ENCODE measurements at regions not wholly inside any gene's neighbourhood (a gene's known extent, or its start where the extent isn't known, plus 50 kb on each side); places are given as distances from the start of the nearest gene placed in this dataset.

- peaks cover 7% of the 10 kb centered on the region for H3K4me1 Mint-ChIP-seq
- no peak for TF ChIP-seq CTCF (conservative IDR thresholded peaks at IDR 0.05)
- WGBS, 2 experiments (ENCODE audit: insufficient coverage in 1 of 2, insufficient read length in 1 of 2): 100% methylated on average over 1 of the region's 1 CpG; no CpG with 5 or more reads in 1 of the 2 experiments
Observed at GRCh38 chr18:51527826-51528225, 330.3 kb upstream of the MEX3C start.

GRCh38 chr18:51531501-51531900, 334.0 kb upstream of the MEX3C start:
- Mint-ChIP-seq H3K9me3 (peaks cover 6% of the 10 kb centered on the region), H3K4me3 (no peak overlapping the region), H3K27ac (no peak overlapping the region), H3K36me3 (ENCODE audit: low read depth) (no peaks in the 10 kb centered on the region), H3K27me3 (ENCODE audit: insufficient read depth) (no peaks in the 10 kb centered on the region), H3K4me1 (peaks cover 4% of the 10 kb centered on the region)
- Histone ChIP-seq H3K36me3 (ENCODE audit: control insufficient read depth, insufficient read depth, low read length) (no peaks in the 10 kb centered on the region), H3K27ac (ENCODE audit: low read depth, low read length) (no peak overlapping the region), H3K4me1 (ENCODE audit: control insufficient read depth, insufficient read depth, low read length) (peaks cover 3% of the 10 kb centered on the region), H3K9me3 (ENCODE audit: control insufficient read depth, low read length) (peaks cover 5% of the 10 kb centered on the region), H3K9ac (ENCODE audit: extremely low read depth, low read length, poor library complexity, severe bottlenecking) (no peak overlapping the region), H3K4me3 (ENCODE audit: low read length) (no peak overlapping the region), H3K27me3 (ENCODE audit: control insufficient read depth, insufficient read depth, low read length, poor library complexity, severe bottlenecking) (no peaks in the 10 kb centered on the region)
- 95 to 100% methylated on average over 2 to 5 of the region's 5 CpGs for WGBS, 2 experiments (ENCODE audit: insufficient coverage in 1 of 2, insufficient read length in 1 of 2)
- no peak for TF ChIP-seq CTCF (conservative IDR thresholded peaks at IDR 0.05)
- DNase-seq: no peak

More at GRCh38 chr18:51527826-51528225, 330.3 kb upstream of the MEX3C start:
- no peaks in the 10 kb centered on the region for H3K36me3 ChIP-seq (ENCODE audit: control insufficient read depth, insufficient read depth, low read length)
- Mint-ChIP-seq H3K4me3 (no peak overlapping the region), H3K27ac (no peak overlapping the region), H3K36me3 (ENCODE audit: low read depth) (no peaks in the 10 kb centered on the region), H3K27me3 (ENCODE audit: insufficient read depth) (no peaks in the 10 kb centered on the region), H3K9me3 (peaks cover under 1% of the 10 kb centered on the region)
- no peak for DNase-seq
- H3K4me1 ChIP-seq (ENCODE audit: control insufficient read depth, insufficient read depth, low read length): no peaks in the 10 kb centered on the region
- no peak overlapping the region for H3K4me3 ChIP-seq (ENCODE audit: low read length)
- no peak overlapping the region for H3K27ac ChIP-seq (ENCODE audit: low read depth, low read length)
- H3K9me3 ChIP-seq (ENCODE audit: control insufficient read depth, low read length): peaks cover 2% of the 10 kb centered on the region
- H3K27me3 ChIP-seq (ENCODE audit: control insufficient read depth, insufficient read depth, low read length, poor library complexity, severe bottlenecking): no peaks in the 10 kb centered on the region
- no peak overlapping the region for H3K9ac ChIP-seq (ENCODE audit: extremely low read depth, low read length, poor library complexity, severe bottlenecking)

- DNase-seq: peak; percentile 80
- Mint-ChIP-seq H3K36me3 (ENCODE audit: low read depth) (no peaks in the 10 kb centered on the region), H3K4me3 (no peak overlapping the region), H3K27ac (no peak overlapping the region), H3K4me1 (peaks cover 8% of the 10 kb centered on the region), H3K27me3 (ENCODE audit: insufficient read depth) (no peaks in the 10 kb centered on the region), H3K9me3 (peaks cover 6% of the 10 kb centered on the region)
- peaks cover 3% of the 10 kb centered on the region for H3K4me1 ChIP-seq (ENCODE audit: control insufficient read depth, insufficient read depth, low read length)
- TF ChIP-seq CTCF (conservative IDR thresholded peaks at IDR 0.05): peak; percentile 76
- peaks cover 5% of the 10 kb centered on the region for H3K9me3 ChIP-seq (ENCODE audit: control insufficient read depth, low read length)
- no peaks in the 10 kb centered on the region for H3K36me3 ChIP-seq (ENCODE audit: control insufficient read depth, insufficient read depth, low read length)
- H3K27me3 ChIP-seq (ENCODE audit: control insufficient read depth, insufficient read depth, low read length, poor library complexity, severe bottlenecking): no peaks in the 10 kb centered on the region
- H3K4me3 ChIP-seq (ENCODE audit: low read length): no peak overlapping the region
- H3K9ac ChIP-seq (ENCODE audit: extremely low read depth, low read length, poor library complexity, severe bottlenecking): no peak overlapping the region
- no peak overlapping the region for H3K27ac ChIP-seq (ENCODE audit: low read depth, low read length)
- WGBS, 2 experiments (ENCODE audit: insufficient coverage in 1 of 2, insufficient read length in 1 of 2): 29 to 35% methylated on average over 2 to 6 of the region's 6 CpGs
Observed at GRCh38 chr18:51537487-51537886, 340.0 kb upstream of the MEX3C start.
